ENCODE measurements at regions not wholly inside any gene's neighbourhood (a gene's known extent, or its start where the extent isn't known, plus 50 kb on each side); places are given as distances from the start of the nearest gene placed in this dataset.
"Not testable (repeated sequence)": the region's sequence is repeated elsewhere in the genome, so short reads cannot be mapped to it uniquely, and the experiment has no call there.

- DNase-seq (ENCODE audit: low spot score), result not testable (repeated sequence)
These were observed 93.3 kb downstream of the ANKRD30BL start for GRCh38 chr2:132068407-132068806.

- not testable (repeated sequence) for DNase-seq (ENCODE audit: low spot score)
These were observed 96.4 kb downstream of the ANKRD30BL start for GRCh38 chr2:132065391-132065790.

GRCh38 chr2:132039609-132040236 lies 122.0 kb downstream of the ANKRD30BL start:
- DNase-seq (ENCODE audit: low spot score), result not testable (repeated sequence)

- not testable (repeated sequence) for DNase-seq (ENCODE audit: low spot score)
These were observed 122.9 kb downstream of the ANKRD30BL start for GRCh38 chr2:132038883-132039235.

- DNase-seq (ENCODE audit: low spot score), result no peak
- TF ChIP-seq CTCF (IDR thresholded peaks at IDR 0.05; ENCODE audit: extremely low read depth, missing control alignments), result no peak
These were observed 123.4 kb downstream of the ANKRD30BL start for GRCh38 chr2:132038179-132038882.

- peak; percentile 14 for DNase-seq (ENCODE audit: low spot score)
- no peak for TF ChIP-seq CTCF (IDR thresholded peaks at IDR 0.05; ENCODE audit: extremely low read depth, missing control alignments)
These were observed 124.1 kb downstream of the ANKRD30BL start for GRCh38 chr2:132037527-132038178.

GRCh38 chr2:132034646-132035045 lies 127.1 kb downstream of the ANKRD30BL start:
- no peak for DNase-seq (ENCODE audit: low spot score)
- no peak for TF ChIP-seq CTCF (IDR thresholded peaks at IDR 0.05; ENCODE audit: extremely low read depth, missing control alignments)

GRCh38 chr2:132033949-132034348 lies 127.8 kb downstream of the ANKRD30BL start:
- DNase-seq (ENCODE audit: low spot score), result no peak

GRCh38 chr2:132033365-132033764 lies 128.4 kb downstream of the ANKRD30BL start:
- no peak for DNase-seq (ENCODE audit: low spot score)
- TF ChIP-seq CTCF (IDR thresholded peaks at IDR 0.05; ENCODE audit: extremely low read depth, missing control alignments), result no peak

More at GRCh38 chr2:132033949-132034348, 127.8 kb downstream of the ANKRD30BL start:
- TF ChIP-seq CTCF (IDR thresholded peaks at IDR 0.05; ENCODE audit: extremely low read depth, missing control alignments), result no peak

- not testable (repeated sequence) for DNase-seq (ENCODE audit: low spot score)
These were observed 149.7 kb downstream of the ANKRD30BL start for GRCh38 chr2:132012046-132012445.
